Central memory CD4-positive, alpha-beta T cell (primary cell): ENCODE measurements at regions not wholly inside any gene's neighbourhood (a gene's known extent, or its start where the extent isn't known, plus 50 kb on each side); places are given as distances from the start of the nearest gene placed in this dataset.

Experiments
- DNase-seq: peaks from one replicate; pipeline ENCODE4 v3.0.0; 2022

GRCh38 chr6:104301951-104302350 is 557.8 kb downstream of the HACE1 start:
- no peak for DNase-seq

GRCh38 chr6:104286641-104287040 is 573.1 kb downstream of the HACE1 start:
- no peak for DNase-seq

DNA sequence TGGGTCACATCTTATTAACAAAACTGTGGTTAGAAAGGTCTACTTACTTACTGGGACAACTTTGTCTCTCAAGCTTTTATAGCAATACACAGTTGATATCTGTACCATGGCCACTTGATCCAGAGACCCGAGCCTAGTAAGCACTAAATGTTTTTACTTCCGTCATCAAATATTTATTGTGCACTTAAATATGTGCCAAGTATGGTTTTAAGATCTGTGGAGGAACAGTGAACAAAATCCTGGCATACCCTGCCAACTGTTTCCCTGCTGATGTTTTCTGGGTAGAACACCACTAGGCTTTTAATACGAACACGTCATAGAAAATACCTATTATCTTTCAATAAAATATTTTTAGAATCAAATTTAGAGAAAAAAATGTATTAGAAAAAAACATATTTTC is 574.8 kb downstream of the HACE1 start:
- DNase-seq: no peak

DNA sequence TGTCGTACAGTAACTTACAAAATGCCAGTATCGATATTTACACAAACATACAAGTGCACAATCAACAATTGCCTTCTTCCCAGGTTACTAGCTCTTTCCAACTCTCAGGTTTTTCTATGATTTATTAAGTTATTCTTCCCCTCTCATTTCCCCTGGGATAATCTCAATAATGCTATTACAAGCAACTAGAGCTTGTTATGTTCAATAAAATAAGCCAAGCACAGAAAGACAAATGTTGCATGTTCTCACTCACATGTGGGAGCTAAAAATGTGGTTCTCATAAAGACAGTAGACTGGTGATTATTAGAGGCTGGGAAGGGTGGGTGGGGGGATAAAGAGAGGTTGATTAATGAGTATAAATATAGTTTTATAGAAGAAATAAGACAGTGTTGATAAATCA is 577.1 kb downstream of the HACE1 start:
- DNase-seq: no peak

GRCh38 chr6:104281370-104281769 is 578.3 kb downstream of the HACE1 start:
- DNase-seq: no peak

- DNase-seq: no peak
These were observed 591.3 kb downstream of the HACE1 start for GRCh38 chr6:104268389-104268788.

DNA sequence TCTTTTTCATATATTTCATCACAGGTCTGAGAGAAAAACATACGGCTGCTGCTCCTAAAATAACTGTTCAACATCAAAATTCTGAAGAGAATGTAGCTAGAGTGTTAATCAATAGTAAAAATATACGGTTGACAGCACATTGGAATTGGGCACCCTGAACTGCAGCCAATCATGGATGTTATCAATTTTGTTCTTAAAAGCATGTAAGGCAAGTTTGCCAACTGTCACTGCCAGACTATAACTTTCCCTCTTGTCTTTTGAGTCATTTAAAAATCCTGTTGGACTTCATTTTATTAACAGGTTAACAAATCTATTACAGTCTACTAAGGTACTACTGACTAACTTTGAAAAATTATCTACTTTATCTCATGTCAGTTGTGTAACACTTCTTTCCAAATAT is 592.8 kb downstream of the HACE1 start:
- DNase-seq: no peak

- no peak for DNase-seq
These were observed 603.1 kb downstream of the HACE1 start for GRCh38 chr6:104256646-104257045.

GRCh38 chr6:104253236-104253635 is 606.5 kb downstream of the HACE1 start:
- no peak for DNase-seq

DNA sequence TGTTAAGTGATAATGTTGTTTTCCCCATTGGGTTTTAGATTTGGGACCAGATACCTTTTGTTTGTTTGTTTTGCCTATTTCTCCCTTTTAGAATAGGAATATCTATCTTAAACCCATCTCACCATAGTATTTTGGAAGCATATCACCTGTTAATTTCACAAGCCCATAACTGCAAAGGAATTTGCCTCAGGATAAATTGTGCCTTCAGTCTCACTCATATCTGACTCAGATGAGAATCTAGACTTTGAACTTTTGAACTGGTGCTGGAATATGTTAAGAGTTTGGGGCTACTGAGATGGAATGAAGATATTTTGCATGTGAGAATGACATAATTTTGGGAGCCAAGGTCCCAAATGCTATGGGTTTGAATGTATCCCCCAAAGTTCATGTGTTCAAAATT is 607.4 kb downstream of the HACE1 start:
- DNase-seq: no peak

GRCh38 chr6:104251651-104252050 is 608.1 kb downstream of the HACE1 start:
- no peak for DNase-seq

- no peak for DNase-seq
These were observed 618.9 kb downstream of the HACE1 start for GRCh38 chr6:104240865-104241264.

DNA sequence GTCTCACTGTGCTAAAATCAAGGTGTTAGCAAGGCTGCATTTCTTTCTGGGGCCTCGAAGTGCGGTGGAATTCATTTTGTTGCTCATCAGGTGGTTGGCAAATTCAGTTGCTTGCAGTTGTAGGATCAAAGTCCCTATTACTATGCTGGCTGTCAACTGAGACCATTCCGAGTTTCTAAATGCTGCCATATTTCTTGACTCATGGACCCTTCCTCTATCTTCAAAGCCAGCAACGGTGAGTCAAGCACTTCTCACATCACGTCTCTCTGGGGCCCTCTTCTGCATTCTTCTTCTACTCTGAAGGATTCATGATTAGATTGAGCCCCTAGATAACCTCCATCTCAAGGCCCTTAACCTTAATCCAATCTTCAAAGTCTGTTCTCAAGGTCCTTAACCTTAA is 619.7 kb downstream of the HACE1 start:
- DNase-seq: no peak

DNA sequence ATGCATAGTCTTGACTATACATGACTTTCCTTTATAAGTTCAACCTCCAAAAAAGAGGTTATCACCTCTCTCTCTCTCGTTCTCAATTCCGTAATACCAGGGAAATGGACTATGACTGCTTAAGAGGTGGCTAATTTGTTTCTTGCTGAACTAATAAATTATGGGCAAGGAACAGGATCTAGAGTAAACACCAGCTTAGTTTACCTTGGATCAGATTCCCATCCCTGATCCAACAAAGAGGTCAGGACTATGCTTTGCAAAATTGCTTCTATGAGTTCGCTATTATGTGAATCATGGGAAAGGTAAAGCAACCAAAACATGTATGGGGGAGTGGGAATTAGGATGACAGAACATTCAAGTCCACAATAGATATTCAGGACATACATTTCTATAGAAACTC is 630.7 kb downstream of the HACE1 start:
- DNase-seq: no peak

GRCh38 chr6:104227508-104227907 is 632.2 kb downstream of the HACE1 start:
- DNase-seq: no peak

GRCh38 chr6:104226790-104227446 is 632.8 kb downstream of the HACE1 start:
- DNase-seq: no peak

GRCh38 chr6:104218116-104218515 is 641.6 kb downstream of the HACE1 start:
- DNase-seq: no peak

DNA sequence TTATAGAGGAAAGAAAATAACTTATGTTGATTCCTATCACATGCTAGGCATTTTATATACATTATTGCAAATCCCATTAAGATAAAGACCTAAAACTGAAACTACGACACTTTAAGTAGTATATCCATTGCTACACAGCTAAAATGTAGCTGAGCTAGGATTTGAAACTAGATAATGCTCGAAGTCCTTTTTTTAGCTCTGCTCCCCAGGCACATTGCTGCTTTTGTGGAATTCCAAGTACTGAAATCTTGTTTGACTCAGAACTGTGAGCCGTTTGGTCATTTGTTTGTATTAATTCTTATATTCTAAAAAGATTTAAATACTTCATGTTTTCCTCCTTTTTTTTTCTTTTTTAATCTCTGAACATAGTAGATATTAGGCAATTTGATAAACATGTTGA is 644.8 kb downstream of the HACE1 start:
- DNase-seq: no peak

DNA sequence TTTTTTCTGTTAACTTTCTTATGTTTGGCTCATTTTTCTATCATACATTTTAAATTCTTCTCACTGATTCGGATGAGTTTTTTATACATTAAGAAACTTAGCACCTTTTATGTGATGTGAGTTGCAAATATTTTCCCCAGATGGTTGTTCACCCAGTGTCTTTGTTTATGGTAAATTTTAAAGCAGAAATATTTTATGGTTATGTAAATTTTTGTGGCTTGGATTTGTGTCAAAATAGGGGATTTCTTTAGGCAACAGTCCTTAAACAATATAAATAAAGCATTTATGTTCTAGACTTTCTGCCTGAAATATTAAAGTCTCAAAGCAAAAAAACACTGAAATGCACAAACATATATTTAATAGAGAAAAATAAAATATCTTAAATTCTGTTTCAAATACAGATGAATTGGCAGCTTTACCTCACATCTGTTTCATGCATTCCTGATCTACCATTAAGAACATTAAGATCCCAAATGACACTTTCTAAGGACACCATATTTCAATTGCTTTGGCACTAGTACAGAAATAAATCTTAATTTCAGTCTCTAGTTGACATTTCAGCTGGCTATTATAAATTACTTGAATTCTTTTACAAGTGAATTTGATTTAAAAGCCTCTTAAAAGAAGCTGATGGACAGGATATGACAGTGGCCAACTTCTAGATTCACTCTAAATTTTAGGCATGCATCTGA is 646.6 kb downstream of the HACE1 start:
- DNase-seq: no peak

DNA sequence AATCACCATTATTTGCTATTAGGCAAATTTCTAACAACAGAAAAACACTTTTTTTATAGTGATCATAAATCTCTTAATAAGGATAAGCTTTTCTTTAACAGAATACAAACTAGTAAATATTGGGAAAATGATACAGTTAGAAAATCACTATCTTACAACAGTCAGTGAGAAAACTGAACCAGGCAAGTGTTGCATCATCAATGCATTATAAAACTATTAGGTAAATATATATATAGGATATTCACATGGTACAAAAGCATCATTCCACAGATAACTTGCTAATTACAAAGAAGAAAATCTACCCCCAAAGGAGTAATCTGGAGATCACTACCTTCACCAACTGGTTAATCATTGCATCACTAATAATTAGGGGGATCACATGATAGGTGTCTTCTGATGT is 652.1 kb downstream of the HACE1 start:
- DNase-seq: no peak

DNA sequence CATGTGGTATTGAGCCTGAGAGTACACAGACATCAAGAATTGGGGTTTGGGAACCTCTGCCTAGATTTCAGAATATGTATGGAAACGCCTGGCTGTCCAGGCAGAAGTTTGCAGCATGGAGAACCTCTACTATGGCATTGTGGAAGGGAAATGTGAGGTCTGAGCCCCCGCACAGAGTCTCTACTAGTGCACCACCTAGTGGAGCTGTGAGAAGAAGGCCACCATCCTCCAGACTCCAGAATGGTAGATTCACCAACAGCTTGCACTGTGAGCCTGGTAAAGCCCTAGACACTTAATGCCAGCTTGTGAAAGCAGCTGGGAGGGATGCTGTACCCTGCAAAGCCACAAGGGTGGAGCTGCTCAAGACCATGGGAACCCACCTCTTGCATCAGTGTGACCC is 658.2 kb downstream of the HACE1 start:
- no peak for DNase-seq

DNA sequence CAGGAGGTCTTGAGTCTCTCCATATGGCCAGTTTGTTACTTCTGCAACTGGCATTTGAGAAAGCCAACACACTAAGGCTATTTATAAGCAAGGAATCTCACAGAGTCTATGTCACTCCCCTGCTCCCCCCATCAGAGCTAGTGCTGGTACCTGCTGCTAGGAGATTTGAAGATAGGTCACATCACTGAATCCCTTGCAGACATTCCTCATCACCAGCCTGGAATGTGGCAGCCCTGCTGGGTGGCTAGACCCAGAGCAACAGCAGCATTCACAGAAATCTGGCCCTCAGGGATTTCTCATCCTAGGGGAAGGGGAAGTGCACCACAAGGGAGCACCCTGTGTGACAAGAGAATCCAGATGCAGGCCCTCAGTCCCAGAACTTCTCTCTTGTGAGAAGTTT is 672.1 kb downstream of the HACE1 start:
- no peak for DNase-seq

DNA sequence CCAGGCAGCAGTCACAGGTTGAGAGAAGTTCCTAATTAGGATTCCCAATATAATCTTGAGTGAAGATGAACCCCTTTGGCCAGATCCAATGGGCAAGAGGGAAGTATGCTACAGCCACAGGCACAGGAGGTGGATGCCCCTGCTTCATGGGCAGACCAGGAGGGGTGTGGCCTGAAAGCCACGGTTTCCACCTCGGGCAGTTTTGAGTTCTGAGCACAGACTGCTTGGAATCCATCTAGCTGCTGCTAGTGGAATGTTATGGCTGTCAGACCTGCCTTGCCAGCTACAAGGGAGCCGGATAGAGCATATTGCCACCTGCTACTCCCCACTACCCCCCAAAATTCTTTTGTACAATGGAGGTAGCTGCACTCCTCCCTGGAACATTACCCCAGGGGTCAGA is 672.9 kb downstream of the HACE1 start:
- no peak for DNase-seq

GRCh38 chr6:104183816-104184435 is 675.8 kb downstream of the HACE1 start:
- no peak for DNase-seq
